ENCODE measurements at regions not wholly inside any gene's neighbourhood (a gene's known extent, or its start where the extent isn't known, plus 50 kb on each side); places are given as distances from the start of the nearest gene placed in this dataset.

DNA sequence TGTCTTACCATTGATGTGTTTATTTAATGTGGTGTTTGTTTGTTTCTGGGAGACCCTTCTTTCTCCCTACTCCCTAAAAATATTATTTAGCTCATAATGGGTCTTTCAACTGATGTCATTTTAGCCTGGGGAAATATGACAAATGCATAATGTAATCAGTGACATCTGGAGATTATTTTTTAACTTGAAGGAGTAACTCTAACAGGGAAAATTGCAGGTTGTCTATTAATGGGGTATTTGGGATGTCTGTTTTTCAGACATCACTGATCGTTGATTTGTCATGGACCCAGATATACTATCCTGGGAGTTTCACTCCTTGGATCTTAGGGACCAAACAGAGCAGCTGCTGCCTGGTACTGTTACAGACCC is 230.4 kb downstream of the LOXHD1 start (continued):
- TF ChIP-seq, protein P1, sequence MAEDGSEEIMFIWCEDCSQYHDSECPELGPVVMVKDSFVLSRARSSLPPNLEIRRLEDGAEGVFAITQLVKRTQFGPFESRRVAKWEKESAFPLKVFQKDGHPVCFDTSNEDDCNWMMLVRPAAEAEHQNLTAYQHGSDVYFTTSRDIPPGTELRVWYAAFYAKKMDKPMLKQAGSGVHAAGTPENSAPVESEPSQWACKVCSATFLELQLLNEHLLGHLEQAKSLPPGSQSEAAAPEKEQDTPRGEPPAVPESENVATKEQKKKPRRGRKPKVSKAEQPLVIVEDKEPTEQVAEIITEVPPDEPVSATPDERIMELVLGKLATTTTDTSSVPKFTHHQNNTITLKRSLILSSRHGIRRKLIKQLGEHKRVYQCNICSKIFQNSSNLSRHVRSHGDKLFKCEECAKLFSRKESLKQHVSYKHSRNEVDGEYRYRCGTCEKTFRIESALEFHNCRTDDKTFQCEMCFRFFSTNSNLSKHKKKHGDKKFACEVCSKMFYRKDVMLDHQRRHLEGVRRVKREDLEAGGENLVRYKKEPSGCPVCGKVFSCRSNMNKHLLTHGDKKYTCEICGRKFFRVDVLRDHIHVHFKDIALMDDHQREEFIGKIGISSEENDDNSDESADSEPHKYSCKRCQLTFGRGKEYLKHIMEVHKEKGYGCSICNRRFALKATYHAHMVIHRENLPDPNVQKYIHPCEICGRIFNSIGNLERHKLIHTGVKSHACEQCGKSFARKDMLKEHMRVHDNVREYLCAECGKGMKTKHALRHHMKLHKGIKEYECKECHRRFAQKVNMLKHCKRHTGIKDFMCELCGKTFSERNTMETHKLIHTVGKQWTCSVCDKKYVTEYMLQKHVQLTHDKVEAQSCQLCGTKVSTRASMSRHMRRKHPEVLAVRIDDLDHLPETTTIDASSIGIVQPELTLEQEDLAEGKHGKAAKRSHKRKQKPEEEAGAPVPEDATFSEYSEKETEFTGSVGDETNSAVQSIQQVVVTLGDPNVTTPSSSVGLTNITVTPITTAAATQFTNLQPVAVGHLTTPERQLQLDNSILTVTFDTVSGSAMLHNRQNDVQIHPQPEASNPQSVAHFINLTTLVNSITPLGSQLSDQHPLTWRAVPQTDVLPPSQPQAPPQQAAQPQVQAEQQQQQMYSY (CRISPR knock-in tag; IDR thresholded peaks at IDR 0.05) = no peak
- TF ChIP-seq, protein P2, sequence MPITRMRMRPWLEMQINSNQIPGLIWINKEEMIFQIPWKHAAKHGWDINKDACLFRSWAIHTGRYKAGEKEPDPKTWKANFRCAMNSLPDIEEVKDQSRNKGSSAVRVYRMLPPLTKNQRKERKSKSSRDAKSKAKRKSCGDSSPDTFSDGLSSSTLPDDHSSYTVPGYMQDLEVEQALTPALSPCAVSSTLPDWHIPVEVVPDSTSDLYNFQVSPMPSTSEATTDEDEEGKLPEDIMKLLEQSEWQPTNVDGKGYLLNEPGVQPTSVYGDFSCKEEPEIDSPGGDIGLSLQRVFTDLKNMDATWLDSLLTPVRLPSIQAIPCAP (CRISPR knock-in tag; IDR thresholded peaks at IDR 0.05) = no peak
- TF ChIP-seq, protein P3, sequence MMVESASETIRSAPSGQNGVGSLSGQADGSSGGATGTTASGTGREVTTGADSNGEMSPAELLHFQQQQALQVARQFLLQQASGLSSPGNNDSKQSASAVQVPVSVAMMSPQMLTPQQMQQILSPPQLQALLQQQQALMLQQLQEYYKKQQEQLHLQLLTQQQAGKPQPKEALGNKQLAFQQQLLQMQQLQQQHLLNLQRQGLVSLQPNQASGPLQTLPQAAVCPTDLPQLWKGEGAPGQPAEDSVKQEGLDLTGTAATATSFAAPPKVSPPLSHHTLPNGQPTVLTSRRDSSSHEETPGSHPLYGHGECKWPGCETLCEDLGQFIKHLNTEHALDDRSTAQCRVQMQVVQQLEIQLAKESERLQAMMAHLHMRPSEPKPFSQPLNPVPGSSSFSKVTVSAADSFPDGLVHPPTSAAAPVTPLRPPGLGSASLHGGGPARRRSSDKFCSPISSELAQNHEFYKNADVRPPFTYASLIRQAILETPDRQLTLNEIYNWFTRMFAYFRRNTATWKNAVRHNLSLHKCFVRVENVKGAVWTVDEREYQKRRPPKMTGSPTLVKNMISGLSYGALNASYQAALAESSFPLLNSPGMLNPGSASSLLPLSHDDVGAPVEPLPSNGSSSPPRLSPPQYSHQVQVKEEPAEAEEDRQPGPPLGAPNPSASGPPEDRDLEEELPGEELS (CRISPR knock-in tag; IDR thresholded peaks at IDR 0.05) = no peak
- TF ChIP-seq SMAD3 (CRISPR knock-in tag; IDR thresholded peaks at IDR 0.05; ENCODE audit: borderline replicate concordance) = no peak
- TF ChIP-seq ZNF423 (CRISPR knock-in tag; IDR thresholded peaks at IDR 0.05) = no peak
- TF ChIP-seq, protein P4, sequence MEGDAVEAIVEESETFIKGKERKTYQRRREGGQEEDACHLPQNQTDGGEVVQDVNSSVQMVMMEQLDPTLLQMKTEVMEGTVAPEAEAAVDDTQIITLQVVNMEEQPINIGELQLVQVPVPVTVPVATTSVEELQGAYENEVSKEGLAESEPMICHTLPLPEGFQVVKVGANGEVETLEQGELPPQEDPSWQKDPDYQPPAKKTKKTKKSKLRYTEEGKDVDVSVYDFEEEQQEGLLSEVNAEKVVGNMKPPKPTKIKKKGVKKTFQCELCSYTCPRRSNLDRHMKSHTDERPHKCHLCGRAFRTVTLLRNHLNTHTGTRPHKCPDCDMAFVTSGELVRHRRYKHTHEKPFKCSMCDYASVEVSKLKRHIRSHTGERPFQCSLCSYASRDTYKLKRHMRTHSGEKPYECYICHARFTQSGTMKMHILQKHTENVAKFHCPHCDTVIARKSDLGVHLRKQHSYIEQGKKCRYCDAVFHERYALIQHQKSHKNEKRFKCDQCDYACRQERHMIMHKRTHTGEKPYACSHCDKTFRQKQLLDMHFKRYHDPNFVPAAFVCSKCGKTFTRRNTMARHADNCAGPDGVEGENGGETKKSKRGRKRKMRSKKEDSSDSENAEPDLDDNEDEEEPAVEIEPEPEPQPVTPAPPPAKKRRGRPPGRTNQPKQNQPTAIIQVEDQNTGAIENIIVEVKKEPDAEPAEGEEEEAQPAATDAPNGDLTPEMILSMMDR (IDR thresholded peaks at IDR 0.05) = no peak
